Urinary bladder (tissue), 3 donors: ENCODE measurements at regions not wholly inside any gene's neighbourhood (a gene's known extent, or its start where the extent isn't known, plus 50 kb on each side); places are given as distances from the start of the nearest gene placed in this dataset.

ENCODE experiments used
- DNase-seq: peaks from one replicate; pipeline ENCODE4 v3.0.0-alpha.2; 2015; ENCODE audit errors: extremely low spot score
- H3K27ac ChIP-seq: one replicate; pipeline ENCODE4 v1.5.1; 2013; ENCODE audit warnings: low read depth, mild to moderate bottlenecking, moderate library complexity
- H3K36me3 ChIP-seq: one replicate; pipeline ENCODE4 v1.6.1; 2013; ENCODE audit warnings: mild to moderate bottlenecking, moderate library complexity; ENCODE audit not compliant: insufficient read depth
- H3K4me1 ChIP-seq: one replicate; pipeline ENCODE4 v1.6.1; 2013; ENCODE audit warnings: mild to moderate bottlenecking, moderate library complexity; ENCODE audit not compliant: insufficient read depth
- H3K4me3 ChIP-seq: one replicate; pipeline ENCODE4 v1.5.1; 2013; ENCODE audit warnings: low read depth, low read length
- WGBS: extraction: QIAGEN DNeasy Blood & Tissue Kit; methylation state at CpG from one replicate; pipeline ENCODE4 v1.1.7; 2013; 5-methylcytosine and 5-hydroxymethylcytosine counted together
- donor health status: healthy with polysubstance abuse.
- donor health status: healthy.

- no peaks in the 10 kb centered on the region for H3K36me3 ChIP-seq
- H3K27ac ChIP-seq: no peak overlapping the region
- no peak for DNase-seq
- no peak overlapping the region for H3K4me3 ChIP-seq
- WGBS: 95% methylated on average over 1 of the region's 1 CpG
- no peaks in the 10 kb centered on the region for H3K4me1 ChIP-seq
Observed at GRCh38 chr6:87912102-87912501, 135.5 kb upstream of the SPACA1 start.

GRCh38 chr6:87909849-87910248, 137.8 kb upstream of the SPACA1 start:
- H3K4me1 ChIP-seq: no peaks in the 10 kb centered on the region
- H3K27ac ChIP-seq: no peak overlapping the region
- WGBS: 72% methylated on average over 8 of the region's 8 CpGs
- no peak for DNase-seq
- H3K36me3 ChIP-seq: no peaks in the 10 kb centered on the region
- H3K4me3 ChIP-seq: no peak overlapping the region

GRCh38 chr6:87908978-87909811, 138.4 kb upstream of the SPACA1 start:
- no peaks in the 10 kb centered on the region for H3K4me1 ChIP-seq
- no peak overlapping the region for H3K27ac ChIP-seq
- no peak overlapping the region for H3K4me3 ChIP-seq
- no peak for DNase-seq
- WGBS: 68% methylated on average over 6 of the region's 6 CpGs
- no peaks in the 10 kb centered on the region for H3K36me3 ChIP-seq

GRCh38 chr6:87907521-87907920, 140.1 kb upstream of the SPACA1 start:
- WGBS: 46% methylated on average over 2 of the region's 2 CpGs

DNA sequence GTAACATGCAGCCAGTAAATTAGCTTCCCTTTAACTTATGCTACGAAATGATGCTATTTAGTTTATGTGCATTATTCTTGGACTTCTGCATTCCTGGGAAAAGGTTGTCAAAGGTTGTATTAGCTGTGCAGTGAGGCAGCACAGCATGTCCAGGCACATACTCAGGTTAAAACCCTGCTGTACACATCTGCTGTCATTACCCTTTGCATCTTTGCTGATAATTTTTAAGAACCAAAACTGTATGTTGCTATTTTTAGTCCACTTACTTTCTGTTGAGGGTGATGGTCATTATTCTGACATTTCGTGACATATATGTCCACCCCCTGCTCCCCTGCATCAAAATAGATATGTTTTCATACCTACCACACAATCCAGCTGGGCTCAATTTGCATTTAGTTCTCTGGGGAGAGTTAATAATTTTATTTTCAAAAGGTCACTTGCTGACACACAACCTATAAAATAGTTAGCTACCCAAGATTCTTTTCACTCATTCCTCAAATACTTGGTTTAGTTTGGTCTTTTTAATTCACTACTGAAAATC, 142.5 kb upstream of the SPACA1 start:
- Histone ChIP-seq H3K27ac (no peak overlapping the region), H3K4me1 (no peaks in the 10 kb centered on the region), H3K4me3 (no peak overlapping the region), H3K36me3 (no peaks in the 10 kb centered on the region)
- WGBS: 53% methylated on average over 2 of the region's 2 CpGs
- DNase-seq: no peak

More at GRCh38 chr6:87907521-87907920, 140.1 kb upstream of the SPACA1 start:
- H3K36me3 ChIP-seq: no peaks in the 10 kb centered on the region
- no peak for DNase-seq
- no peaks in the 10 kb centered on the region for H3K4me1 ChIP-seq
- no peak overlapping the region for H3K4me3 ChIP-seq
- H3K27ac ChIP-seq: no peak overlapping the region

GRCh38 chr6:87904011-87904410, 143.6 kb upstream of the SPACA1 start:
- Histone ChIP-seq H3K27ac (no peak overlapping the region), H3K4me3 (no peak overlapping the region), H3K36me3 (no peaks in the 10 kb centered on the region), H3K4me1 (no peaks in the 10 kb centered on the region)
- no peak for DNase-seq

GRCh38 chr6:87903323-87903722, 144.3 kb upstream of the SPACA1 start:
- no peak for DNase-seq
- H3K4me1 ChIP-seq: no peaks in the 10 kb centered on the region
- no peak overlapping the region for H3K27ac ChIP-seq
- no peak overlapping the region for H3K4me3 ChIP-seq
- 85% methylated on average over 12 of the region's 12 CpGs for WGBS
- H3K36me3 ChIP-seq: no peaks in the 10 kb centered on the region

DNA sequence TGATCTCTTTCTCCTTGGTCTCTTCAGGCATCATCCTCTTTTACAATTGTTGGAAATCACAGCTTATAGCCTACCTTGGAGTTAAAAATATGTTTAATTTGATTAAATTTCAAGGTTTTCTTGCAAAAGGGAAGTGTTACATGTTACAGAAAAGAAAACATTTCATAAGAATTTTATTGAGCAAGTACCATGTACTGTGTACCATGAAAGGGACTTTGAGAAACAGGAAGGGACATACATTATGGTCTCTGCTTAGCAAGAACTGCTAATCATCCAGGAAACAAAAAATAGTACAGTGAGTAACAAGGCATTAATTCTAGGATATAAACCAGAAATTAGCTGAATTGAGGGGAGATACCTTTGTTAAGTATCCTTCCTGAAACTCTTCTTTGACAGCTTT, 145.3 kb upstream of the SPACA1 start:
- DNase-seq: no peak
- Histone ChIP-seq H3K36me3 (no peaks in the 10 kb centered on the region), H3K4me3 (no peak overlapping the region), H3K4me1 (no peaks in the 10 kb centered on the region), H3K27ac (no peak overlapping the region)

DNA sequence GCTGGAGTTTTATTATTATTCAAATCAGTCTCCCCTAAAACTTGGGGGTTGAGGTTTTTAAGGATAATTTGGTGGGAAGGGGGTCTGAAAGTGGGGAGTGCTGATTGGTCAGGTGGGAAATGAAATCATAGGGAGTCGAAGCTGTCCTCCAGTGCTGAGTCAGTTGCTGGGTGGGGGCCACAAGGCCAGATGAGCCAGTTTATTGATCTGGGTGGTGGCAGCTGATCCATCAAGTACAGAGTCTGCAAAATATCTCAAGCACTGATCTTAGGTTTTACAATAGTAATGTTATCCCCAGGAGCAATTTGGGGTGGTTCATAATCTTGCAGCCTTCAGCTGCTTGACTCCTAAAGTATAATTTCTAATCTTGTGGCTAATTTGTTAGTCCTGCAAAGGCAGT, 146.0 kb upstream of the SPACA1 start:
- DNase-seq: no peak
- H3K36me3 ChIP-seq: no peaks in the 10 kb centered on the region
- H3K4me1 ChIP-seq: no peaks in the 10 kb centered on the region
- no peak overlapping the region for H3K4me3 ChIP-seq
- WGBS: 76% methylated on average over 1 of the region's 1 CpG
- no peak overlapping the region for H3K27ac ChIP-seq

DNA sequence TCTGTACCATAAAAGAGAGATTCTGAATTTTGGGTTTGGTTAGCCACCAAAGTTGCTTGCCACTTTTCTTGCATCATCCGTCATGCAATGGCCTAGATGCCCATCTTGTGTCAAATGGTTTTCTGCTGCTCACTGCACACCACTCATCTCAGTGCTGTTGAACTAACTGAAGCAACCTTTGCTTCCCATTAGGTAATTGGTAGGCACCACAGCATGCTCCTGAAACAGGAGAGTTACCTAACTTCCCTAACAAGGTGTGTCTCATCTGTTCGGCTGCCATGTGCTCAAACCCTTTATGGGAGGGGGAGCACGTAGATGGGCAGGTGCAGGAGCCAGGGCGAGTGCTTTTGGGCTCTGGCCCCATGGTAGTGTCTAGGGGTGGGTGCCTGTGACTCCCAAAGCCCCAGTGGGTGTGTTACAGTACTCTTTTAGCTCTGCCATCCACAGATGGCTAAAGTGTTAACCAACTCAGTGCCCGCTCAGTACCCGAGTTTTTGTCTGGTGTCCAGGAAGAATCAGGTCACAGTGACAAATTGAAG, 147.4 kb upstream of the SPACA1 start:
- H3K27ac ChIP-seq: no peak overlapping the region
- no peaks in the 10 kb centered on the region for H3K36me3 ChIP-seq
- no peak for DNase-seq
- 93% methylated on average over 6 of the region's 6 CpGs for WGBS
- no peaks in the 10 kb centered on the region for H3K4me1 ChIP-seq
- H3K4me3 ChIP-seq: no peak overlapping the region

DNA sequence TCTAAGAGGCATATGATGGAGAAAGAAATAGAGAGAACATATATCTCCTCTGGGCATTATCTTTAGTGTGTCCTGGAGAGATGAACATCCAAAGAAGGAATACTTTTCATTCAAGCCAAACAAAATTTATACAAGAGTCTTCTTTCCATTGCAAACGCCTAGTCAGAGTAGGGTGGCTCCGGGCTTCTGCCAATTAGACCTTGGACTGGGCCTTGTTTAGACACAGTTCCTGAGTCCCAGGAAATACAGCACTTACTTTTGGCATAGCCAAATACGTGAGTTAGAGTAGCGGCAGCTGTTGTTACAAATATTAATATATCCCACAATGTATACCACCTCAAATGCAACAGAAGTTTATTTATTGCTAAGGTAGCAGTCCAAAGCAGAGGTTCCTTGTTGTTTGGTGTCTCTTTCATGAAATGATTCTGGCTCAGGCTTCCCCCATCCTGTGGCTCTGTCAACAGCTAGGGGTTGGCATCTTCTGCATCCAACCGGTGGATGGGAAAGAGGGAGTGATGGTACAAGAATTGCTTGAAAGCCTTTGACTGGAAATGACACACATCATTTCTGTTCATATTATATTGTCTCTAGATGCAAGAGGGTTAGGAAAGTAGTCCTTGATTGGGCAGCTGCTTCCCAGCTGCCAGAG, 148.0 kb upstream of the SPACA1 start:
- H3K4me3 ChIP-seq: no peak overlapping the region
- 78% methylated on average over 5 of the region's 5 CpGs for WGBS
- no peaks in the 10 kb centered on the region for H3K4me1 ChIP-seq
- DNase-seq: no peak
- H3K36me3 ChIP-seq: no peaks in the 10 kb centered on the region
- no peak overlapping the region for H3K27ac ChIP-seq

DNA sequence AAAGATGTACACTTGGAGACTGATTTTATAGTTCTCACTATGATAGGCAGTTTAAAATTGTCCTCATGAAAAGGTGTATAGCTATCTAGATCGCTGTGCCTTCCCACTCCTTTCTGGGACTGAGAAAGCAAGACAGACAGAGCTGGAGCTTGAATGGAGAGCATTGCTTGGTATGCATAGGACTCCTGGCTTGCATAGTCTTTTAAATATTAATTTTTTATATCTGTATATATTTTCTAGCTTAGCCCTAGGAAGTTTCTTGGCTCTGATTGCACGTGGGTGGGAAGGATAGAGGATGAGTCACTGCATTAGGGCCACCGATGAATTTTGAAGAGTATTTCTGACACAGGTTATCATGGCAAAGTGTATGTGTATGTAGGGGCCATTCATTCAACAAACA, 150.0 kb upstream of the SPACA1 start:
- H3K4me3 ChIP-seq: no peak overlapping the region
- no peak overlapping the region for H3K27ac ChIP-seq
- DNase-seq: no peak
- no peaks in the 10 kb centered on the region for H3K36me3 ChIP-seq
- 31% methylated on average over 3 of the region's 3 CpGs for WGBS
- no peaks in the 10 kb centered on the region for H3K4me1 ChIP-seq

- Histone ChIP-seq H3K4me3 (no peak overlapping the region), H3K4me1 (no peaks in the 10 kb centered on the region), H3K36me3 (no peaks in the 10 kb centered on the region), H3K27ac (no peak overlapping the region)
- DNase-seq: no peak
Observed at GRCh38 chr6:87897013-87897412, 150.6 kb upstream of the SPACA1 start.

GRCh38 chr6:87887266-87887665, 160.4 kb upstream of the SPACA1 start:
- WGBS: 95% methylated on average over 2 of the region's 2 CpGs
- H3K36me3 ChIP-seq: no peaks in the 10 kb centered on the region

More at GRCh38 chr6:87887266-87887665, 160.4 kb upstream of the SPACA1 start:
- Histone ChIP-seq H3K4me1 (no peaks in the 10 kb centered on the region), H3K27ac (no peak overlapping the region), H3K4me3 (no peak overlapping the region)
- no peak for DNase-seq
